SK-N-SH (cell line): ENCODE measurements at regions not wholly inside any gene's neighbourhood (a gene's known extent, or its start where the extent isn't known, plus 50 kb on each side); places are given as distances from the start of the nearest gene placed in this dataset.

Source experiments
- CTCF ChIA-PET: fragments of 300-600, 350-600 bp; formaldehyde crosslinking; extraction: SDS; loops from one replicate; lab custom pipeline; 2021; lab: Yijun Ruan, JAX
- POLR2A ChIA-PET: fragments of 350-600 bp; sonication (Branson Sonifier 250); formaldehyde crosslinking; extraction: SDS; loops from one replicate; lab custom pipeline; 2020; ENCODE audit warnings: antibody characterized with exemption, inconsistent platforms; lab: Yijun Ruan, JAX
- DNase-seq: peaks from one replicate; pipeline ENCODE4 v3.0.0; 2012
- H2AFZ ChIP-seq: fragments of 200-600 bp; sonication (generic); 2 replicates; pipeline ENCODE4 v1.8.1; 2016; ENCODE audit warnings: antibody characterized with exemption, mild to moderate bottlenecking, low read depth
- H3F3A ChIP-seq: fragments of 200-600 bp; sonication (generic); replicated peaks from 2 replicates; pipeline ENCODE3; 2016; ENCODE audit warnings: antibody characterized with exemption, mild to moderate bottlenecking; ENCODE audit not compliant: insufficient read depth
- H3K27ac ChIP-seq, 2 experiments: fragments of 200-500 bp in 1 of 2; fragments of 200-600 bp in 1 of 2; sonication (Bioruptor generic) in 1 of 2; sonication (generic), shearing (Covaris generic) in 1 of 2; 2 replicates each; pipeline versions ENCODE4 v1.5.1 to v1.6.1; 2014 to 2016; ENCODE audit warnings: low read depth in 2 of 2, inconsistent platforms in 1 of 2, low read length in 1 of 2, mild to moderate bottlenecking in 1 of 2, mixed read lengths in 1 of 2
- H3K27me3 ChIP-seq: fragments of 200-600 bp; sonication (generic), shearing (Covaris generic); 2 replicates; pipeline ENCODE4 v1.6.1; 2016; ENCODE audit warnings: mixed run types; ENCODE audit not compliant: insufficient read depth
- H3K36me3 ChIP-seq, 2 experiments: fragments of 200-500 bp in 1 of 2; fragments of 200-600 bp in 1 of 2; sonication (Bioruptor generic) in 1 of 2; sonication (generic) in 1 of 2; replicated peaks in 1 of 2; 2 replicates each; pipeline versions ENCODE3 to v1.5.1; 2014 to 2016; ENCODE audit warnings: low read length in 1 of 2, mild to moderate bottlenecking in 1 of 2; ENCODE audit not compliant: insufficient read depth in 2 of 2, control insufficient read depth in 1 of 2
- H3K4me1 ChIP-seq, 2 experiments: fragments of 200-500 bp in 1 of 2; fragments of 200-600 bp in 1 of 2; sonication (Bioruptor generic) in 1 of 2; sonication (generic), shearing (Covaris generic) in 1 of 2; 2 replicates each; pipeline versions ENCODE4 v1.5.1 to v1.6.1; 2014 to 2016; ENCODE audit warnings: low read depth in 1 of 2, low read length in 1 of 2, mixed run types in 1 of 2; ENCODE audit not compliant: insufficient read depth in 2 of 2, control insufficient read depth in 1 of 2
- H3K4me2 ChIP-seq: fragments of 200-600 bp; sonication (generic), shearing (Covaris generic); 2 replicates; pipeline ENCODE4 v1.6.1; 2017; ENCODE audit warnings: mixed run types
- H3K4me3 ChIP-seq, 2 experiments: fragments of 200-500 bp in 1 of 2; fragments of 200-600 bp in 1 of 2; sonication (Bioruptor generic) in 1 of 2; sonication (generic), shearing (Covaris generic) in 1 of 2; 2 replicates each; pipeline versions ENCODE4 v1.5.1 to v1.8.1; 2014 to 2016; ENCODE audit warnings: low read depth in 2 of 2, inconsistent platforms in 1 of 2, low read length in 1 of 2, mild to moderate bottlenecking in 1 of 2, mixed read lengths in 1 of 2, moderate library complexity in 1 of 2
- H3K79me2 ChIP-seq: fragments of 200-600 bp; sonication (generic); 2 replicates; pipeline ENCODE4 v1.8.1; 2017; ENCODE audit warnings: mild to moderate bottlenecking; ENCODE audit not compliant: insufficient read depth
- H3K9ac ChIP-seq: fragments of 200-600 bp; sonication (generic); 2 replicates; pipeline ENCODE4 v1.6.1; 2017; ENCODE audit warnings: mixed run types
- H3K9me2 ChIP-seq: fragments of 200-600 bp; sonication (generic); 2 replicates; pipeline ENCODE4 v1.6.1; 2017; ENCODE audit warnings: mixed run types
- H3K9me3 ChIP-seq: fragments of 200-600 bp; sonication (generic); 2 replicates; pipeline ENCODE4 v1.6.1; 2017; ENCODE audit warnings: mixed run types, mild to moderate bottlenecking, moderate library complexity
- H4K20me1 ChIP-seq: fragments of 200-600 bp; sonication (generic); 2 replicates; pipeline ENCODE4 v1.6.1; 2017; ENCODE audit warnings: mild to moderate bottlenecking, mixed run types; ENCODE audit not compliant: insufficient read depth
- EZH2phosphoT487 ChIP-seq: fragments of 200-600 bp; sonication (generic); IDR thresholded peaks from 2 replicates; pipeline ENCODE4 v1.6.1; 2017; ENCODE audit warnings: low read depth, mixed run types, mild to moderate bottlenecking, antibody characterized with exemption, moderate library complexity, borderline replicate concordance
- PBX3 ChIP-seq: IDR thresholded peaks from 2 replicates; pipeline ENCODE4; 2012
- REST ChIP-seq: IDR thresholded peaks from 2 replicates; pipeline ENCODE4 v1.6.1; 2012; ENCODE audit warnings: mild to moderate bottlenecking, low read depth, low read length, moderate library complexity
- RXRA ChIP-seq: IDR thresholded peaks from 2 replicates; pipeline ENCODE4 v1.4.0; 2012; ENCODE audit warnings: low read depth, mild to moderate bottlenecking, borderline replicate concordance
- SIN3A ChIP-seq: IDR thresholded peaks from 2 replicates; pipeline ENCODE4 v1.6.1; 2012; ENCODE audit warnings: low read depth, mild to moderate bottlenecking, low read length, moderate library complexity, borderline replicate concordance
- TAF1 ChIP-seq: IDR thresholded peaks from 2 replicates; pipeline ENCODE4 v1.6.1; 2012; ENCODE audit warnings: low read depth, mild to moderate bottlenecking, low read length, moderate library complexity, borderline replicate concordance
- TCF12 ChIP-seq: IDR thresholded peaks from 2 replicates; pipeline ENCODE4 v1.4.0; 2012
- TEAD4 ChIP-seq: IDR thresholded peaks from 2 replicates; pipeline ENCODE4 v1.4.0; 2012; ENCODE audit warnings: mild to moderate bottlenecking, borderline replicate concordance; ENCODE audit not compliant: insufficient read depth
- USF1 ChIP-seq: IDR thresholded peaks from 2 replicates; pipeline ENCODE4 v1.4.0; 2012; ENCODE audit warnings: low read depth, borderline replicate concordance
- YY1 ChIP-seq: IDR thresholded peaks from 2 replicates; pipeline ENCODE4 v1.4.0; 2012; ENCODE audit warnings: low read depth, mild to moderate bottlenecking
- WGBS: methylation state at CpG from one replicate; pipeline ENCODE4 v1.1.6; 2017; ENCODE audit warnings: low lambda C conversion rate; 5-methylcytosine and 5-hydroxymethylcytosine counted together

DNA sequence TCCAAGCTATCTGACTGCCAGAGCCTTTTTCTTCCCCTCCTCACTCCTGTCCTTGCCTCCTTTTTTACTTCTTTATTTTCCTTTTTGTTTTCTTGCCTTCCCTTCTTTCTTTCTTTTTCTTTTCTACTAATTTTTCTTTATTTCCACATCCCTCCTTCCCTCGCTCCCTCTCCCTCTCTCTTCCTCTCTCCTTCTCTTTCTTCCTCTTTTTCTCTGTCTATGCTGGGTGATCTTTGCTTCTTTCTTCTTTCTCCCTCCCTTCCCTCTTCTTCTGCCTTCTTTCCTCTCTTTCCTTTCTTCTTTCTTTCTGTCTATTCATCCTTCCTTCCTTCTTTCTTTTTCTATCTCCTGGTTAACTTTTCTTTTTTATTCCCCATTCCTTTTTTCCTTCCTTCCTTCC is 564.8 kb downstream of the NSUN3 start:
- CTCF ChIA-PET: no interaction called here
- DNase-seq: no peak
- WGBS: 47% methylated on average over 1 of the region's 1 CpG

GRCh38 chr3:94643400-94643799 is 580.5 kb downstream of the NSUN3 start:
- no peaks in the 10 kb centered on the region for H3K27me3 ChIP-seq
- no peak overlapping the region for H3K4me3 ChIP-seq
- H3K27ac ChIP-seq: no peak overlapping the region
- no peak for TF ChIP-seq TCF12
- no peak for TF ChIP-seq TAF1
- TF ChIP-seq SIN3A: no peak
- no peak for TF ChIP-seq USF1
- no peak for TF ChIP-seq REST
- no peak for TF ChIP-seq EZH2phosphoT487
- no peak for TF ChIP-seq TEAD4
- TF ChIP-seq, all 33 proteins: peak for 0
- POLR2A ChIA-PET: no interaction called here
- Histone ChIP-seq H3F3A (no peaks in the 10 kb centered on the region), H3K79me2 (no peaks in the 10 kb centered on the region), H3K9ac (no peak overlapping the region), H3K36me3 (no peaks in the 10 kb centered on the region), H3K9me2 (no peaks in the 10 kb centered on the region), H3K9me3 (no peaks in the 10 kb centered on the region), H4K20me1 (no peaks in the 10 kb centered on the region), H2AFZ (no peak overlapping the region), H3K4me1 (no peaks in the 10 kb centered on the region), H3K4me2 (no peak overlapping the region)
- CTCF ChIA-PET: interaction anchor here (1.5 kb wide), 1 partner anchor 15 kb away, joined by 3 read pairs; no protein-coding TSS in a partner anchor
- DNase-seq: no peak
- WGBS: 97% methylated on average over 3 of the region's 3 CpGs

More for the DNA sequence above, 564.8 kb downstream of the NSUN3 start:
- TF ChIP-seq YY1 (no peak), RXRA (no peak), PBX3 (no peak)
- H3F3A ChIP-seq: no peaks in the 10 kb centered on the region
- H3K9me2 ChIP-seq: no peaks in the 10 kb centered on the region
- no peak overlapping the region for H3K27ac ChIP-seq
- H3K9me3 ChIP-seq: no peaks in the 10 kb centered on the region
- H3K79me2 ChIP-seq: no peaks in the 10 kb centered on the region
- POLR2A ChIA-PET: no interaction called here
- H4K20me1 ChIP-seq: no peaks in the 10 kb centered on the region
- H3K4me3 ChIP-seq: no peak overlapping the region
- no peak overlapping the region for H3K4me2 ChIP-seq
- no peaks in the 10 kb centered on the region for H3K36me3 ChIP-seq
- H3K9ac ChIP-seq: no peak overlapping the region
- H2AFZ ChIP-seq: no peak overlapping the region
- H3K4me1 ChIP-seq: no peaks in the 10 kb centered on the region
- H3K27me3 ChIP-seq: no peaks in the 10 kb centered on the region
